GM12864 (cell line): ENCODE measurements at regions not wholly inside any gene's neighbourhood (a gene's known extent, or its start where the extent isn't known, plus 50 kb on each side); places are given as distances from the start of the nearest gene placed in this dataset.
"Not testable (repeated sequence)": the region's sequence is repeated elsewhere in the genome, so short reads cannot be mapped to it uniquely, and the experiment has no call there.

Experiments
- DNase-seq: peaks from one replicate; pipeline ENCODE4 v3.0.0-alpha.2; 2011; ENCODE audit warnings: low read depth
- H3K4me3 ChIP-seq: 2 replicates; pipeline ENCODE4 v1.5.1; 2011; ENCODE audit warnings: mild to moderate bottlenecking, low read depth, low read length, control low read depth
- TF ChIP-seq, protein P1 (sequence below): IDR thresholded peaks from 2 replicates; pipeline ENCODE4 v1.5.1; 2011; ENCODE audit warnings: low read depth, mild to moderate bottlenecking, moderate library complexity, low read length, control low read depth, inconsistent platforms; ENCODE audit errors: missing control alignments

DNA sequence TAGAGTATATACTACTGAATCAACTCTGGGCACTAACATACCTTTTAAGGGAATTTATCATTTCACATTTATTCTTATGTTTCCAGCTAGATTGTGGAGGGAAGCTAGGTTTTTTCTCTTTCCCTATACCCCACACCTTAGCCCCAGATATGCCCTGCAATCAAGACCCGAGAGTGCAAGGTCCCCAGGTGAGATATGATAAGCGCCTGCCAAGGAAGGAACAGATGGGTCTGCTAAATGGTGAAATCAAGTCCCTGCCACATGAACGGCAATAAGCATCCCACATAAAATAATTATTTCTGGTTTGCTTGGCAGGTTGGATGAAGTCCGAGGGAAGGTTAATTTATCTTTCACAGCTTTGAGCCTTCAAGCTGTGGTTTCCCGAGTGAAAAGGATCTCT is 195.5 kb downstream of the TOX3 start:
- TF ChIP-seq, protein P1, sequence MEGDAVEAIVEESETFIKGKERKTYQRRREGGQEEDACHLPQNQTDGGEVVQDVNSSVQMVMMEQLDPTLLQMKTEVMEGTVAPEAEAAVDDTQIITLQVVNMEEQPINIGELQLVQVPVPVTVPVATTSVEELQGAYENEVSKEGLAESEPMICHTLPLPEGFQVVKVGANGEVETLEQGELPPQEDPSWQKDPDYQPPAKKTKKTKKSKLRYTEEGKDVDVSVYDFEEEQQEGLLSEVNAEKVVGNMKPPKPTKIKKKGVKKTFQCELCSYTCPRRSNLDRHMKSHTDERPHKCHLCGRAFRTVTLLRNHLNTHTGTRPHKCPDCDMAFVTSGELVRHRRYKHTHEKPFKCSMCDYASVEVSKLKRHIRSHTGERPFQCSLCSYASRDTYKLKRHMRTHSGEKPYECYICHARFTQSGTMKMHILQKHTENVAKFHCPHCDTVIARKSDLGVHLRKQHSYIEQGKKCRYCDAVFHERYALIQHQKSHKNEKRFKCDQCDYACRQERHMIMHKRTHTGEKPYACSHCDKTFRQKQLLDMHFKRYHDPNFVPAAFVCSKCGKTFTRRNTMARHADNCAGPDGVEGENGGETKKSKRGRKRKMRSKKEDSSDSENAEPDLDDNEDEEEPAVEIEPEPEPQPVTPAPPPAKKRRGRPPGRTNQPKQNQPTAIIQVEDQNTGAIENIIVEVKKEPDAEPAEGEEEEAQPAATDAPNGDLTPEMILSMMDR: no peak
- DNase-seq: no peak
- H3K4me3 ChIP-seq: no peak overlapping the region

DNA sequence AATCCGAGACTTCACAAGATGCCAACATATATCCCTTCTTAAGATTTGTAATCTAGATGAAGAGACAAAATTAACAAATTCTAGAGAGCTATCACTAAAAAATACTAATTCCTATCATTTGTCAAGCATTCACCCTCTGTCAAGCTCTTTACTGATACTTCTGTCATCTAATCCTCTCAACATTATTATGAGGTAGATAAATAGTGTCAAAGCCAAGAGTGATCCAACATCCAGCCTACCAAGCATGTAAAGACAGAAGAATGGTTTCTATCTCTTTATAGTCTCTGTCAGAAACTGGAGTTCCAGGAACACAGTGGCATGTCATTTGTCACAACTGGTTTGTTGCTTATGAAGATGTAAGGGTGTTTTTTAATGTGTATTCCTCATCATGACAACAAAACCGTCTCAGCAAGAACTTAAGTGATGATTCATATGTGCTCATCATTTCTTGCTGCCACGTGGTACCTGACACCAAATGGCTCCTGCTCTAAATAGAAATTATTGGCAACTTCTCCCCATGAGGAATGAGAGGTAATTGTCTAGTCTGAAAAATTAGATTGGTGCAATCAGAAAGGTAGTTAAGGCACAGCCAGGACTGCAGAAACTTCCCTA is 196.8 kb downstream of the TOX3 start:
- DNase-seq: no peak
- H3K4me3 ChIP-seq: no peak overlapping the region
- TF ChIP-seq, protein P1: no peak

DNA sequence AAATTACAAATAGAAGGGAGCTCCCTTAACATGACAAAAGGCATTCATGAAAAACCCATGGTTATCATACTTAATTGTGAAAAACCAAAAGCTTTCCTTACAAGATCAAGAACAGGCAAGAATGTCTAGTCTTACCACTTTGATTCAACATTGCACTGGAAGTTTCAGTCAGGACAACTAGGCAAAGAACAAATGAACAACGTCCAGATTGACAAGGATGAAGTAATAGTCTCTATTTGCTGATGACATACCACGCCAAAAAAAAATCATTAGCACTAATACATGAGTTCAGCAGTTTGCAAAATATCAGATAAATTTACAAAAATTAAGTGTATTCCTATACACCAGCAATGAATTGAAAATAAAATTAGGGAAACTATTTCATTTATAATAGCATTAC is 200.2 kb downstream of the TOX3 start:
- H3K4me3 ChIP-seq: no peak overlapping the region
- DNase-seq: no peak
- TF ChIP-seq, protein P1: no peak

DNA sequence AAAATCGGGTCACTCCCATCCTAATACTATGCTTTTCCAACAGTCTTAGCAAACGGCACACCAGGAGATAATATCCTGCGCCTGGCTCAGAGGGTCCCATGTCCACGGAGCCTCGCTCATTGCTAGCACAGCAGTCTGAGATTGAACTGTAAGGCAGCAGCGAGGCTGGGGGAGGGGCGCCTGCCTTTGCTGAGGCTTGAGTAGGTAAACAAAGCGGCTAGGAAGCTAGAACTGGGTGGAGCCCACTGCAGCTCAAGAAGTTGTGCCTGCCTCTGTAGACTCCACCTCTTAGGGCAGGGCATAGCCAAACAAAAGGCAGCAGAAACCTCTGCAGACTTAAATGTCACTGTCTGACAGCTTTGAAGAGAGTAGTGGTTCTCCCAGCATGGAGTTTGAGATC is 213.3 kb downstream of the TOX3 start:
- not testable (repeated sequence) for H3K4me3 ChIP-seq, DNase-seq

DNA sequence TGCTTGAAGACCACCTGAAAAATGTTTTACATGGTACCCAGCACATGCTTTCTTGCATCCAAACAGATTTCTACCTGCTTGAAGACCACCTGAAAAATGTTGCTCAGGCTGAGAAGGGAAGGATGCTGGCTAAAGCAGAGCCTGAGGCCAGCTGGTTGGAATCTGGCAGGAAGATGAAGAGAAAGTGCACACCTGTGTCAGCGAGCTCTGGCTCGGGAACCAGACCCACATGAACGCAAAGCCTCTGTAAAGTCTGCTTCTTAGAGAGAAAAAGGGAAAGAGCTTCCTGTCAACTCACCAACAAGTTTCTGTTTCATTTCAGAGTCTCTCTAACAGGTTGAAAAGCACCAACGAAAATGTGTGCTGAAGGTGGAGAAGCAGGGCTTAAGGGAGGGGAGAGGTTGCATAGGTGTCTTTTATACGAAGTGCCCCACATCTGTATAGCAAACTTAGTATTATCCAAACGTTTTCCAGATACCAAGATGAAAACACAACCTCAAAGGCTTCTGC is 226.0 kb downstream of the TOX3 start:
- H3K4me3 ChIP-seq: no peak overlapping the region
- no peak for DNase-seq
- TF ChIP-seq, protein P1: no peak

DNA sequence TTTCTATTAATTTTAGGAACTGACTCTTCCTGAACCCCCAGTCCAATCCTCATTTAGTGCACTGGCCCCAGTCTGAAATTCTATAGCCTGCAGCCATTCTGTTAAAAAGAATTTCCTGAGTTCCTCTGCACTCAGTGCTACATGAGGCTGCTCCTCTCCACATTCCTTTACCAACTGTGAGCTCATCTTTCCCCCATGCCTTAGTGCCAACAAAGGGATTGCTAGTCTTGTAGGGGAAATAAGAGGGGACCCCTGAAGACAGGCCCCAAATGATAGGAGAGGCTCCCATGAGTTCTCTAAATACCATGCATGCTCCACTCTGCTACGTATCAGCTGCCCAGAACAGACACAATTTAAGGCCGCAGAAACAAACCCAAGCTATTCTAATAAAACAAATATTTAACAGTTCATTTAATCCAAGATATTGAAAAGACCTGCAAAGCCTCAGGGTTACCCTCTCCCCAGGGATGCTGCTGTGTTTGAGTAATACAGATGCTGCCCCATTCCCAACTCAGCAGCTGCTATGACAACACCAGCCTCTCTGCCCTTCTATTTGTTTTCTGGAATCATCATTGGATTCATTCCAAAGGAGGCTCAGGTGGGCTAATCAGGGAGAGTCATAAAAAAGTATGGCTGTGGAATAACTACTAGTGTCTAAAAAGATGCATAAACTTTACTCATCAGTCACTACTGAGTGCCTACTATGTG is 228.5 kb downstream of the TOX3 start:
- DNase-seq: no peak
- no peak overlapping the region for H3K4me3 ChIP-seq
- TF ChIP-seq, protein P1: no peak

DNA sequence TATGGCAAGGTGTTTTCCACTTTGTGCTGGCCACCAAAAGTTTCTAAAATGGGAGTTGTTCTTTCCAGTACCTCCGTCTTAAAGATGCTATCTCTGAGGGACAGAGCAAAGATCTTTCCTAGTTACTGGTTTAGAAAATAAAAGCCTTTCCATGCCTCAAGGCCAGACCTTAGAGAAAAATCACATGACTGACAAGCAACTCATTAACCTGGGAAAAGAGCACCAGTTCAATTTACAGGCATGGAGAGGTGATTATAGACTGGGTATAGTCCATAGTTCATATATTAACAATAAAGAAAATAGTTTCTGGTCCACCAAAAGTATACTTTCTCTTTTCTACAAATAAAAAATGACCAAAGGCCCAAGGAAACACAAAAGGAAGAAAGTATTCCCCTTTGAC is 230.7 kb downstream of the TOX3 start:
- H3K4me3 ChIP-seq: no peak overlapping the region
- TF ChIP-seq, protein P1: no peak
- no peak for DNase-seq
